ENCODE measurements at regions not wholly inside any gene's neighbourhood (a gene's known extent, or its start where the extent isn't known, plus 50 kb on each side); places are given as distances from the start of the nearest gene placed in this dataset.

- H3K4ac ChIP-seq (ENCODE audit: low read depth, low read length): no peak overlapping the region
- no peak overlapping the region for H3K4me2 ChIP-seq (ENCODE audit: low read length)
- H3K4me3 ChIP-seq (ENCODE audit: low read depth, low read length): no peak overlapping the region
- no peak overlapping the region for H3K18ac ChIP-seq (ENCODE audit: low read length)
- WGBS (ENCODE audit: extremely low coverage, insufficient coverage, insufficient read length): no CpG with 5 or more reads among the region's 2 CpGs
- DNase-seq: no peak
- no peaks in the 10 kb centered on the region for H3K4me1 ChIP-seq (ENCODE audit: control insufficient read depth in 1 of 2, insufficient read depth in 2 of 2, low read length in 2 of 2)
- H3K14ac ChIP-seq (ENCODE audit: low read length): no peak overlapping the region
- H4K91ac ChIP-seq (ENCODE audit: low read depth, low read length): no peak overlapping the region
- no peaks in the 10 kb centered on the region for H3K79me2 ChIP-seq (ENCODE audit: control insufficient read depth, insufficient read depth, low read length, poor library complexity)
- no peak overlapping the region for H2AK5ac ChIP-seq (ENCODE audit: low read length)
- H3K79me1 ChIP-seq (ENCODE audit: low read length): no peaks in the 10 kb centered on the region
- H2BK5ac ChIP-seq (ENCODE audit: low read depth, low read length, poor library complexity): no peak overlapping the region
- no peak overlapping the region for H2BK120ac ChIP-seq (ENCODE audit: insufficient read depth, low read length, poor library complexity)
- H3K27me3 ChIP-seq (ENCODE audit: insufficient read depth, low read length): no peaks in the 10 kb centered on the region
- no peak overlapping the region for H2AFZ ChIP-seq (ENCODE audit: insufficient read depth, low read length, poor library complexity)
- no peaks in the 10 kb centered on the region for H3K36me3 ChIP-seq (ENCODE audit: control insufficient read depth in 1 of 2, insufficient read depth in 2 of 2, low read length in 2 of 2)
- no peak overlapping the region for H3K27ac ChIP-seq (ENCODE audit: low read depth, low read length)
- H3K9ac ChIP-seq (ENCODE audit: low read length): no peak overlapping the region
- no peak overlapping the region for H3K23ac ChIP-seq (ENCODE audit: low read length)
- no peak overlapping the region for H4K12ac ChIP-seq (ENCODE audit: low read depth, low read length)
- no peak overlapping the region for H2BK12ac ChIP-seq (ENCODE audit: low read length)
- H3K9me3 ChIP-seq (ENCODE audit: insufficient read depth, low read depth, low read length): peaks cover 3% of the 10 kb centered on the region
- no peak overlapping the region for H4K8ac ChIP-seq (ENCODE audit: low read depth, low read length)
These were observed 300.9 kb downstream of the WDR11 start for GRCh38 chr10:121152033-121152432.

- no peak overlapping the region for H3K4me3 ChIP-seq (ENCODE audit: low read depth, low read length)
- H4K91ac ChIP-seq (ENCODE audit: low read depth, low read length): no peak overlapping the region
- H3K27me3 ChIP-seq (ENCODE audit: insufficient read depth, low read length): no peaks in the 10 kb centered on the region
- H2BK120ac ChIP-seq (ENCODE audit: insufficient read depth, low read length, poor library complexity): no peak overlapping the region
- H3K9ac ChIP-seq (ENCODE audit: low read length): no peak overlapping the region
- no peak overlapping the region for H4K8ac ChIP-seq (ENCODE audit: low read depth, low read length)
- no CpG with 5 or more reads among the region's 1 CpG for WGBS (ENCODE audit: extremely low coverage, insufficient coverage, insufficient read length)
- no peak overlapping the region for H3K14ac ChIP-seq (ENCODE audit: low read length)
- H3K4ac ChIP-seq (ENCODE audit: low read depth, low read length): no peak overlapping the region
- peaks cover 3% of the 10 kb centered on the region for H3K9me3 ChIP-seq (ENCODE audit: insufficient read depth, low read depth, low read length)
- H4K12ac ChIP-seq (ENCODE audit: low read depth, low read length): no peak overlapping the region
- no peaks in the 10 kb centered on the region for H3K36me3 ChIP-seq (ENCODE audit: control insufficient read depth in 1 of 2, insufficient read depth in 2 of 2, low read length in 2 of 2)
- no peaks in the 10 kb centered on the region for H3K4me1 ChIP-seq (ENCODE audit: control insufficient read depth in 1 of 2, insufficient read depth in 2 of 2, low read length in 2 of 2)
- no peak overlapping the region for H3K4me2 ChIP-seq (ENCODE audit: low read length)
- no peak overlapping the region for H3K23ac ChIP-seq (ENCODE audit: low read length)
- DNase-seq: no peak
- H2AK5ac ChIP-seq (ENCODE audit: low read length): no peak overlapping the region
- no peak overlapping the region for H3K18ac ChIP-seq (ENCODE audit: low read length)
- H2AFZ ChIP-seq (ENCODE audit: insufficient read depth, low read length, poor library complexity): no peak overlapping the region
- no peak overlapping the region for H2BK5ac ChIP-seq (ENCODE audit: low read depth, low read length, poor library complexity)
- H3K27ac ChIP-seq (ENCODE audit: low read depth, low read length): no peak overlapping the region
- H2BK12ac ChIP-seq (ENCODE audit: low read length): no peak overlapping the region
- no peaks in the 10 kb centered on the region for H3K79me1 ChIP-seq (ENCODE audit: low read length)
- no peaks in the 10 kb centered on the region for H3K79me2 ChIP-seq (ENCODE audit: control insufficient read depth, insufficient read depth, low read length, poor library complexity)
These were observed 301.8 kb downstream of the WDR11 start for GRCh38 chr10:121152935-121153334.

GRCh38 chr10:121154310-121154709, 303.1 kb downstream of the WDR11 start:
- no peak overlapping the region for H2AFZ ChIP-seq (ENCODE audit: insufficient read depth, low read length, poor library complexity)
- no peaks in the 10 kb centered on the region for H3K27me3 ChIP-seq (ENCODE audit: insufficient read depth, low read length)
- H3K18ac ChIP-seq (ENCODE audit: low read length): no peak overlapping the region
- no peak overlapping the region for H3K4ac ChIP-seq (ENCODE audit: low read depth, low read length)
- no peak overlapping the region for H3K4me2 ChIP-seq (ENCODE audit: low read length)
- H4K12ac ChIP-seq (ENCODE audit: low read depth, low read length): no peak overlapping the region
- no peak for DNase-seq
- H4K91ac ChIP-seq (ENCODE audit: low read depth, low read length): no peak overlapping the region
- H4K8ac ChIP-seq (ENCODE audit: low read depth, low read length): no peak overlapping the region
- no peaks in the 10 kb centered on the region for H3K79me2 ChIP-seq (ENCODE audit: control insufficient read depth, insufficient read depth, low read length, poor library complexity)
- H2BK120ac ChIP-seq (ENCODE audit: insufficient read depth, low read length, poor library complexity): no peak overlapping the region
- H3K4me1 ChIP-seq (ENCODE audit: control insufficient read depth in 1 of 2, insufficient read depth in 2 of 2, low read length in 2 of 2): no peaks in the 10 kb centered on the region
- H3K14ac ChIP-seq (ENCODE audit: low read length): no peak overlapping the region
- no peak overlapping the region for H2AK5ac ChIP-seq (ENCODE audit: low read length)
- H3K4me3 ChIP-seq (ENCODE audit: low read depth, low read length): no peak overlapping the region
- H3K79me1 ChIP-seq (ENCODE audit: low read length): no peaks in the 10 kb centered on the region
- H3K9ac ChIP-seq (ENCODE audit: low read length): no peak overlapping the region
- H2BK12ac ChIP-seq (ENCODE audit: low read length): no peak overlapping the region
- no peaks in the 10 kb centered on the region for H3K9me3 ChIP-seq (ENCODE audit: insufficient read depth, low read depth, low read length)
- no peak overlapping the region for H3K23ac ChIP-seq (ENCODE audit: low read length)
- WGBS (ENCODE audit: extremely low coverage, insufficient coverage, insufficient read length): no CpG with 5 or more reads among the region's 2 CpGs
- H2BK5ac ChIP-seq (ENCODE audit: low read depth, low read length, poor library complexity): no peak overlapping the region
- H3K36me3 ChIP-seq (ENCODE audit: control insufficient read depth in 1 of 2, insufficient read depth in 2 of 2, low read length in 2 of 2): no peaks in the 10 kb centered on the region
- no peak overlapping the region for H3K27ac ChIP-seq (ENCODE audit: low read depth, low read length)

GRCh38 chr10:121154846-121155245, 303.7 kb downstream of the WDR11 start:
- Histone ChIP-seq H2AK5ac (ENCODE audit: low read length) (no peak overlapping the region), H4K12ac (ENCODE audit: low read depth, low read length) (no peak overlapping the region), H2AFZ (ENCODE audit: insufficient read depth, low read length, poor library complexity) (no peak overlapping the region), H3K4me3 (ENCODE audit: low read depth, low read length) (no peak overlapping the region), H3K9ac (ENCODE audit: low read length) (no peak overlapping the region), H3K27me3 (ENCODE audit: insufficient read depth, low read length) (no peaks in the 10 kb centered on the region), H2BK120ac (ENCODE audit: insufficient read depth, low read length, poor library complexity) (no peak overlapping the region), H3K36me3 (ENCODE audit: control insufficient read depth in 1 of 2, insufficient read depth in 2 of 2, low read length in 2 of 2) (no peaks in the 10 kb centered on the region), H2BK5ac (ENCODE audit: low read depth, low read length, poor library complexity) (no peak overlapping the region), H3K18ac (ENCODE audit: low read length) (no peak overlapping the region), H3K27ac (ENCODE audit: low read depth, low read length) (no peak overlapping the region), H3K23ac (ENCODE audit: low read length) (no peak overlapping the region), H3K79me1 (ENCODE audit: low read length) (no peaks in the 10 kb centered on the region), H2BK12ac (ENCODE audit: low read length) (no peak overlapping the region), H4K8ac (ENCODE audit: low read depth, low read length) (no peak overlapping the region), H3K79me2 (ENCODE audit: control insufficient read depth, insufficient read depth, low read length, poor library complexity) (no peaks in the 10 kb centered on the region), H3K4ac (ENCODE audit: low read depth, low read length) (no peak overlapping the region), H3K9me3 (ENCODE audit: insufficient read depth, low read depth, low read length) (no peaks in the 10 kb centered on the region), H3K4me1 (ENCODE audit: control insufficient read depth in 1 of 2, insufficient read depth in 2 of 2, low read length in 2 of 2) (no peaks in the 10 kb centered on the region), H4K91ac (ENCODE audit: low read depth, low read length) (no peak overlapping the region), H3K14ac (ENCODE audit: low read length) (no peak overlapping the region), H3K4me2 (ENCODE audit: low read length) (no peak overlapping the region)
- no peak for DNase-seq
- no CpG with 5 or more reads among the region's 5 CpGs for WGBS (ENCODE audit: extremely low coverage, insufficient coverage, insufficient read length)

Data from trophoblast cell (in vitro differentiated cells and primary cell).